M059J (cell line): ENCODE measurements at regions not wholly inside any gene's neighbourhood (a gene's known extent, or its start where the extent isn't known, plus 50 kb on each side); places are given as distances from the start of the nearest gene placed in this dataset.
"Not testable (repeated sequence)": the region's sequence is repeated elsewhere in the genome, so short reads cannot be mapped to it uniquely, and the experiment has no call there.

Source experiments
- DNase-seq: peaks from one replicate; pipeline ENCODE4 v3.0.0-alpha.2; 2012; ENCODE audit warnings: low read depth

- DNase-seq: no peak
These were observed 157.1 kb upstream of the DLX2 start for GRCh38 chr2:172259827-172260226.

- no peak for DNase-seq
These were observed 157.6 kb upstream of the DLX2 start for GRCh38 chr2:172260336-172260735.

- no peak for DNase-seq
These were observed 158.6 kb upstream of the DLX2 start for GRCh38 chr2:172261292-172261691.

- no peak for DNase-seq
These were observed 159.8 kb upstream of the DLX2 start for GRCh38 chr2:172262486-172262885.

- DNase-seq: not testable (repeated sequence)
These were observed 162.1 kb upstream of the DLX2 start for GRCh38 chr2:172264820-172265219.

GRCh38 chr2:172269507-172270244, 157.7 kb upstream of the ITGA6 start:
- DNase-seq: not testable (repeated sequence)

GRCh38 chr2:172270278-172271079, 156.9 kb upstream of the ITGA6 start:
- DNase-seq: no peak

GRCh38 chr2:172273910-172274571, 153.3 kb upstream of the ITGA6 start:
- no peak for DNase-seq

- DNase-seq: no peak
These were observed 152.1 kb upstream of the ITGA6 start for GRCh38 chr2:172275239-172275638.

- DNase-seq: no peak
These were observed 150.4 kb upstream of the ITGA6 start for GRCh38 chr2:172276961-172277360.

- no peak for DNase-seq
These were observed 148.7 kb upstream of the ITGA6 start for GRCh38 chr2:172278667-172279066.

GRCh38 chr2:172279214-172279613, 148.2 kb upstream of the ITGA6 start:
- DNase-seq: no peak

GRCh38 chr2:172279813-172280212, 147.6 kb upstream of the ITGA6 start:
- peak; percentile 28 for DNase-seq

GRCh38 chr2:172280571-172281361, 146.6 kb upstream of the ITGA6 start:
- DNase-seq: no peak

- peak; percentile 66 for DNase-seq
These were observed 145.5 kb upstream of the ITGA6 start for GRCh38 chr2:172281648-172282570.

GRCh38 chr2:172282944-172283343, 144.4 kb upstream of the ITGA6 start:
- peak; percentile 73 for DNase-seq

- DNase-seq: no peak
These were observed 143.9 kb upstream of the ITGA6 start for GRCh38 chr2:172283476-172283875.

GRCh38 chr2:172284209-172284608, 143.2 kb upstream of the ITGA6 start:
- no peak for DNase-seq

GRCh38 chr2:172285010-172285621, 142.3 kb upstream of the ITGA6 start:
- DNase-seq: peak; percentile 78

GRCh38 chr2:172285760-172286159, 141.6 kb upstream of the ITGA6 start:
- DNase-seq: no peak
